ENCODE measurements at regions not wholly inside any gene's neighbourhood (a gene's known extent, or its start where the extent isn't known, plus 50 kb on each side); places are given as distances from the start of the nearest gene placed in this dataset.

DNA sequence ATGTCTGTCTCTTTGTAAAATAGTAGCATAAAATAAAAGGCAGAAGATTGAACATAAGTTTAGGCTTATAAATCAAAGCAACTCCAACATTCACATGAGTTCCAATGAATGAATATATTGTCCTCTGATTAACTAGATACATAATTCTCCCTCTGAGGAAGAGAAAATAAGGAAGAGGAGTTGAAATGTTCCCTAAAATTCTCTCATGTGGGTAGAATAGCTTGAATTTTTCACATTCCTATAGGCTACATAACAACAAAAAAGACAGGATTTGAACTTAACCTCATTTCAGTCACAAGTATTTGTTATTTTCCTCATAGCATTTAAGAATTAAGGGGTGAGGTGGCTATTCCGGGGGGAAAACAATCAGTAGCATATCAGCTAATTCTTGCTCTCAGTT, 462.4 kb upstream of the NDST4 start:
- TF ChIP-seq, protein P1, sequence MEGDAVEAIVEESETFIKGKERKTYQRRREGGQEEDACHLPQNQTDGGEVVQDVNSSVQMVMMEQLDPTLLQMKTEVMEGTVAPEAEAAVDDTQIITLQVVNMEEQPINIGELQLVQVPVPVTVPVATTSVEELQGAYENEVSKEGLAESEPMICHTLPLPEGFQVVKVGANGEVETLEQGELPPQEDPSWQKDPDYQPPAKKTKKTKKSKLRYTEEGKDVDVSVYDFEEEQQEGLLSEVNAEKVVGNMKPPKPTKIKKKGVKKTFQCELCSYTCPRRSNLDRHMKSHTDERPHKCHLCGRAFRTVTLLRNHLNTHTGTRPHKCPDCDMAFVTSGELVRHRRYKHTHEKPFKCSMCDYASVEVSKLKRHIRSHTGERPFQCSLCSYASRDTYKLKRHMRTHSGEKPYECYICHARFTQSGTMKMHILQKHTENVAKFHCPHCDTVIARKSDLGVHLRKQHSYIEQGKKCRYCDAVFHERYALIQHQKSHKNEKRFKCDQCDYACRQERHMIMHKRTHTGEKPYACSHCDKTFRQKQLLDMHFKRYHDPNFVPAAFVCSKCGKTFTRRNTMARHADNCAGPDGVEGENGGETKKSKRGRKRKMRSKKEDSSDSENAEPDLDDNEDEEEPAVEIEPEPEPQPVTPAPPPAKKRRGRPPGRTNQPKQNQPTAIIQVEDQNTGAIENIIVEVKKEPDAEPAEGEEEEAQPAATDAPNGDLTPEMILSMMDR (tag by site-specific recombination; IDR thresholded peaks at IDR 0.05): no peak
- TF ChIP-seq, protein P2, sequence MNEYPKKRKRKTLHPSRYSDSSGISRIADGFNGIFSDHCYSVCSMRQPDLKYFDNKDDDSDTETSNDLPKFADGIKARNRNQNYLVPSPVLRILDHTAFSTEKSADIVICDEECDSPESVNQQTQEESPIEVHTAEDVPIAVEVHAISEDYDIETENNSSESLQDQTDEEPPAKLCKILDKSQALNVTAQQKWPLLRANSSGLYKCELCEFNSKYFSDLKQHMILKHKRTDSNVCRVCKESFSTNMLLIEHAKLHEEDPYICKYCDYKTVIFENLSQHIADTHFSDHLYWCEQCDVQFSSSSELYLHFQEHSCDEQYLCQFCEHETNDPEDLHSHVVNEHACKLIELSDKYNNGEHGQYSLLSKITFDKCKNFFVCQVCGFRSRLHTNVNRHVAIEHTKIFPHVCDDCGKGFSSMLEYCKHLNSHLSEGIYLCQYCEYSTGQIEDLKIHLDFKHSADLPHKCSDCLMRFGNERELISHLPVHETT (tag by site-specific recombination; IDR thresholded peaks at IDR 0.05): no peak
- TF ChIP-seq ZBTB17 (tag by site-specific recombination; IDR thresholded peaks at IDR 0.05): no peak
- TF ChIP-seq ZNF433 (tag by site-specific recombination; IDR thresholded peaks at IDR 0.05; ENCODE audit: low read depth): no peak
- TF ChIP-seq, protein P3, sequence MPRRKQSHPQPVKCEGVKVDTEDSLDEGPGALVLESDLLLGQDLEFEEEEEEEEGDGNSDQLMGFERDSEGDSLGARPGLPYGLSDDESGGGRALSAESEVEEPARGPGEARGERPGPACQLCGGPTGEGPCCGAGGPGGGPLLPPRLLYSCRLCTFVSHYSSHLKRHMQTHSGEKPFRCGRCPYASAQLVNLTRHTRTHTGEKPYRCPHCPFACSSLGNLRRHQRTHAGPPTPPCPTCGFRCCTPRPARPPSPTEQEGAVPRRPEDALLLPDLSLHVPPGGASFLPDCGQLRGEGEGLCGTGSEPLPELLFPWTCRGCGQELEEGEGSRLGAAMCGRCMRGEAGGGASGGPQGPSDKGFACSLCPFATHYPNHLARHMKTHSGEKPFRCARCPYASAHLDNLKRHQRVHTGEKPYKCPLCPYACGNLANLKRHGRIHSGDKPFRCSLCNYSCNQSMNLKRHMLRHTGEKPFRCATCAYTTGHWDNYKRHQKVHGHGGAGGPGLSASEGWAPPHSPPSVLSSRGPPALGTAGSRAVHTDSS (tag by site-specific recombination; IDR thresholded peaks at IDR 0.05): no peak
- no peak for TF ChIP-seq SP3 (tag by site-specific recombination; IDR thresholded peaks at IDR 0.05)
- no peak for TF ChIP-seq ZBTB7A (tag by site-specific recombination; IDR thresholded peaks at IDR 0.05; ENCODE audit: low read depth)
- TF ChIP-seq, protein P4, sequence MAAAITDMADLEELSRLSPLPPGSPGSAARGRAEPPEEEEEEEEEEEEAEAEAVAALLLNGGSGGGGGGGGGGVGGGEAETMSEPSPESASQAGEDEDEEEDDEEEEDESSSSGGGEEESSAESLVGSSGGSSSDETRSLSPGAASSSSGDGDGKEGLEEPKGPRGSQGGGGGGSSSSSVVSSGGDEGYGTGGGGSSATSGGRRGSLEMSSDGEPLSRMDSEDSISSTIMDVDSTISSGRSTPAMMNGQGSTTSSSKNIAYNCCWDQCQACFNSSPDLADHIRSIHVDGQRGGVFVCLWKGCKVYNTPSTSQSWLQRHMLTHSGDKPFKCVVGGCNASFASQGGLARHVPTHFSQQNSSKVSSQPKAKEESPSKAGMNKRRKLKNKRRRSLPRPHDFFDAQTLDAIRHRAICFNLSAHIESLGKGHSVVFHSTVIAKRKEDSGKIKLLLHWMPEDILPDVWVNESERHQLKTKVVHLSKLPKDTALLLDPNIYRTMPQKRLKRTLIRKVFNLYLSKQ (tag by site-specific recombination; IDR thresholded peaks at IDR 0.05; ENCODE audit: borderline replicate concordance): no peak
- TF ChIP-seq, protein P5, sequence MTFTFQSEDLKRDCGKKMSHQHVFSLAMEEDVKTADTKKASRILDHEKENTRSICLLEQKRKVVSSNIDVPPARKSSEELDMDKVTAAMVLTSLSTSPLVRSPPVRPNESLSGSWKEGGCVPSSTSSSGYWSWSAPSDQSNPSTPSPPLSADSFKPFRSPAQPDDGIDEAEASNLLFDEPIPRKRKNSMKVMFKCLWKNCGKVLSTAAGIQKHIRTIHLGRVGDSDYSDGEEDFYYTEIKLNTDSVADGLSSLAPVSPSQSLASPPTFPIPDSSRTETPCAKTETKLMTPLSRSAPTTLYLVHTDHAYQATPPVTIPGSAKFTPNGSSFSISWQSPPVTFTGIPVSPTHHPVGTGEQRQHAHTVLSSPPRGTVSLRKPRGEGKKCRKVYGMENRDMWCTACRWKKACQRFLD (tag by site-specific recombination; IDR thresholded peaks at IDR 0.05): no peak
